ENCODE measurements at regions not wholly inside any gene's neighbourhood (a gene's known extent, or its start where the extent isn't known, plus 50 kb on each side); places are given as distances from the start of the nearest gene placed in this dataset.

GRCh38 chr3:176739159-176739558 is 458.1 kb downstream of the TBL1XR1 start:
- TF ChIP-seq CTCF (IDR thresholded peaks at IDR 0.05) (no peak), POLR2A (IDR thresholded peaks at IDR 0.05) (no peak)

Data from lower leg skin (tissue), 3 donors.